NT2/D1 (cell line): ENCODE measurements at regions not wholly inside any gene's neighbourhood (a gene's known extent, or its start where the extent isn't known, plus 50 kb on each side); places are given as distances from the start of the nearest gene placed in this dataset.
"Not testable (repeated sequence)": the region's sequence is repeated elsewhere in the genome, so short reads cannot be mapped to it uniquely, and the experiment has no call there.

Source experiments
- DNase-seq: peaks from one replicate; pipeline ENCODE4 v3.0.0-alpha.2; 2011; ENCODE audit warnings: low read depth, low spot score
- H3K27me3 ChIP-seq: 2 replicates; pipeline ENCODE4 v1.6.0; 2011; ENCODE audit warnings: mild to moderate bottlenecking; ENCODE audit not compliant: insufficient read length, insufficient read depth
- H3K36me3 ChIP-seq: 2 replicates; pipeline ENCODE4 v1.6.1; 2011; ENCODE audit warnings: mild to moderate bottlenecking, low read length, mixed read lengths; ENCODE audit not compliant: insufficient read depth, insufficient read length
- H3K4me1 ChIP-seq: 2 replicates; pipeline ENCODE4 v1.5.1; 2011; ENCODE audit not compliant: insufficient read depth, insufficient read length
- H3K4me3 ChIP-seq: 2 replicates; pipeline ENCODE4 v1.5.1; 2011; ENCODE audit warnings: low read depth; ENCODE audit not compliant: insufficient read length
- H3K9ac ChIP-seq: 2 replicates; pipeline ENCODE4 v1.6.0; 2011; ENCODE audit warnings: low read depth; ENCODE audit not compliant: insufficient read length
- H3K9me3 ChIP-seq: 2 replicates; pipeline ENCODE4 v1.5.1; 2011; ENCODE audit warnings: mild to moderate bottlenecking, low read length; ENCODE audit not compliant: insufficient read depth
- SUZ12 ChIP-seq: IDR thresholded peaks from 2 replicates; pipeline ENCODE4 v1.6.1; 2011; ENCODE audit not compliant: insufficient read length, insufficient read depth; ENCODE audit errors: extremely low read depth
- YY1 ChIP-seq: IDR thresholded peaks from 2 replicates; pipeline ENCODE4 v1.6.1; 2011; ENCODE audit not compliant: insufficient read length, insufficient read depth
- ZNF274 ChIP-seq: IDR thresholded peaks from 2 replicates; pipeline ENCODE4 v1.6.1; 2011; ENCODE audit warnings: mild to moderate bottlenecking, low read depth, low read length

- H3K36me3 ChIP-seq: no peaks in the 10 kb centered on the region
- no peaks in the 10 kb centered on the region for H3K4me1 ChIP-seq
- H3K9ac ChIP-seq: no peak overlapping the region
- peaks cover 35% of the 10 kb centered on the region; the same call in 1 of the 2 replicates for H3K9me3 ChIP-seq
- no peak for DNase-seq
- no peaks in the 10 kb centered on the region for H3K27me3 ChIP-seq
- no peak overlapping the region for H3K4me3 ChIP-seq
- TF ChIP-seq YY1: no peak
- TF ChIP-seq ZNF274: no peak
Observed at GRCh38 chr12:75943730-75944096, 87.9 kb downstream of the PHLDA1 start.

DNA sequence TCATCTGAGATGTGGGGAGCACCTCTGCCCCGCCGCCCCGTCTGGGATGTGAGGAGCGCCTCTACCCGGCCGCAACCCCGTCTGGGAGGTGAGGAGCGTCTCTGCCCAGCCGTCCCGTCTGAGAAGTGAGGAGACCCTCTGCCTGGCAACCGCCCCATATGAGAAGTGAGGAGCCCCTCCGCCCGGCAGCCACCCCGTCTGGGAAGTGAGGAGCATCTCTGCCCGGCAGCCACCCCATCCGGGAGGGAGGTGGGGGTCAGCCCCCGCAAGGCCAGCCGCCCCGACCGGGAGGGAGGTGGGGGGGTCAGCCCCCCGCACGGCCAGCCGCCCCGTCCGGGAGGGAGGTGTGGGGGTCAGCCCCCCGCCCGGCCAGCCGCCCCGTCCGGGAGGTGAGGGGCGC is 89.9 kb downstream of the PHLDA1 start:
- not testable (repeated sequence) for H3K4me3 ChIP-seq, H3K27me3 ChIP-seq, H3K36me3 ChIP-seq, H3K9ac ChIP-seq, H3K4me1 ChIP-seq, DNase-seq
- peaks cover 34% of the 10 kb centered on the region; the same call in 1 of the 2 replicates for H3K9me3 ChIP-seq

DNA sequence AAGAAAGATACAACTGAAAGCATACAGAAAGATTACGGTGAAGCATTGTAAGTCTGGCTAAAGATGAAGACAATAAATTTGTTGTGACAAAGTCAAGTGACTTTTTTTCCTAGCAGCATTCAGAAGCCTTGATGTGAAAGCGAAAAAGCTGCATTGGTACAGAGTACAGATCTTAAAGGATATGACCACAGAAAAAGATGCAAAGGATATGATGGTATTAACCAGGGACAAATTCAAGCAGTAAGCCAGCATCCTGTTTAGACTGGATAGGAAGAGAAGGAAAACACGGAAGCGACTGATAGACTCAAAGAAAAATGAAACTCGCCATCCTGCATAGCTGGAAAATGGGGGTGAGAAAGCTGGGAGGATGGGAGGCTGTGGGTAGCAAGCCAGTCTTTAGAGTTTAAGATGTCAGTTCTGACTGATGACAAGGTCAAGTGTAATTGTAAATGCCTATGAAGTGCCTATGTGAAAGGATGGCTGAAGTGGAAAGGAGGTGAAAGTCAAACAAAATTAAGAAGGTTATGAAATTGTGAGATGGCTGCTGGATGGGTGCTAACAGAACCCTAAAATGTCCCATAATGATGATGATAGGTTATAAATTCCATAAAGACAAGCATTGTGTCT is 92.4 kb downstream of the PHLDA1 start:
- Histone ChIP-seq H3K27me3 (no peaks in the 10 kb centered on the region), H3K4me3 (no peak overlapping the region), H3K9ac (no peak overlapping the region), H3K4me1 (no peaks in the 10 kb centered on the region), H3K36me3 (no peaks in the 10 kb centered on the region), H3K9me3 (peaks cover 12% of the 10 kb centered on the region; the same call in 1 of the 2 replicates)
- no peak for TF ChIP-seq YY1
- no peak for TF ChIP-seq ZNF274
- TF ChIP-seq SUZ12: no peak
- DNase-seq: no peak

DNA sequence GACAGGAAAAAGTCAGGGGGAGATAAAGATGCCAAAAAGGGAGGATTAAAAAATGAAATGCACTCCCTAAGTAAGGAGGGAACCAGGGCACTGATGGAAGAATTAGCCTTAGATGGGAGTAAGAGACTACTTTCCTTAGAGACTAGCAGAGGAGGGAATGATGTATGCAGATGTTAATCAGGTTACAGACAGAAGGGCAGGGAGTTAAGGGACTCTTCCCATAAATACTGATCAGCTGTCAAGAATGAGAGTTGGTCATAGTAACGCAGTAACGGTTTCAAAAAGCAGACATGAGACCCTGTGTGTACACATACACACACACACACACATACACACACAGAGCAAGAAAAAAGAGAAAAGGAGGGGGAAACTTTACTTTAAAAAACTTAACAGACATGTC is 93.4 kb downstream of the PHLDA1 start:
- Histone ChIP-seq H3K9me3 (peaks cover 12% of the 10 kb centered on the region; the same call in 1 of the 2 replicates), H3K27me3 (no peaks in the 10 kb centered on the region), H3K36me3 (no peaks in the 10 kb centered on the region), H3K9ac (no peak overlapping the region), H3K4me3 (no peak overlapping the region), H3K4me1 (no peaks in the 10 kb centered on the region)
- no peak for DNase-seq
- TF ChIP-seq SUZ12 (no peak), ZNF274 (no peak), YY1 (no peak)

DNA sequence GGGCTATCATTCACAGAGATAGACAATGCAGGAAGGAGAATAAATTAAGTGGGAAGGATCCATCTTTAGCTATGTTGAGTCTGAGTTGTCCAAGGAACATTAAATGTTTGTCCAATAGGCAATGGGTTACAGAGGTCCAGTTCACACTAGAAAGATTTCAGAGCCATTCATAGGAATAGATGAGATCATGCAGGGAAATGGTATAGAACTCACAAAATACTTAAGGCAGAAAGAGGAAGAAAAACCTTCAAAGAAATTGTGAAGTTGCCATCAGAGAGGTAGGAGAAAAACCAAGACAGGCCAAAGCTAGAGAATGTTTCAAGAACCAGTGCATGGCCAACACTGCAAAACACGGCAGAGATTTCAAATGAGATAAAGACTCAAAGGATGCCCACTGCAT is 94.1 kb downstream of the PHLDA1 start:
- DNase-seq: no peak
- H3K4me1 ChIP-seq: no peaks in the 10 kb centered on the region

GRCh38 chr12:75936515-75937440 is 94.8 kb downstream of the PHLDA1 start:
- no peak overlapping the region for H3K9ac ChIP-seq
- H3K36me3 ChIP-seq: no peaks in the 10 kb centered on the region
- no peaks in the 10 kb centered on the region for H3K4me1 ChIP-seq
- DNase-seq: no peak
- H3K4me3 ChIP-seq: no peak overlapping the region
- no peaks in the 10 kb centered on the region for H3K27me3 ChIP-seq
- TF ChIP-seq ZNF274: no peak
- TF ChIP-seq YY1: no peak
- no peak for TF ChIP-seq SUZ12
- H3K9me3 ChIP-seq: peaks cover 12% of the 10 kb centered on the region; the same call in 1 of the 2 replicates

More for the DNA sequence above, 94.1 kb downstream of the PHLDA1 start:
- Histone ChIP-seq H3K27me3 (no peaks in the 10 kb centered on the region), H3K9me3 (peaks cover 12% of the 10 kb centered on the region; the same call in 1 of the 2 replicates), H3K36me3 (no peaks in the 10 kb centered on the region), H3K4me3 (no peak overlapping the region), H3K9ac (no peak overlapping the region)
- no peak for TF ChIP-seq ZNF274
- TF ChIP-seq YY1: no peak

- H3K4me3 ChIP-seq: no peak overlapping the region
- H3K36me3 ChIP-seq: no peaks in the 10 kb centered on the region
- no peak overlapping the region for H3K9ac ChIP-seq
- H3K27me3 ChIP-seq: no peaks in the 10 kb centered on the region
- H3K9me3 ChIP-seq: peaks cover 11% of the 10 kb centered on the region; the same call in 1 of the 2 replicates
- no peak for DNase-seq
- TF ChIP-seq ZNF274 (no peak), SUZ12 (no peak), YY1 (no peak)
- H3K4me1 ChIP-seq: no peaks in the 10 kb centered on the region
Observed at GRCh38 chr12:75935539-75936242, 95.9 kb downstream of the PHLDA1 start.
